ENCODE measurements at regions not wholly inside any gene's neighbourhood (a gene's known extent, or its start where the extent isn't known, plus 50 kb on each side); places are given as distances from the start of the nearest gene placed in this dataset.

DNA sequence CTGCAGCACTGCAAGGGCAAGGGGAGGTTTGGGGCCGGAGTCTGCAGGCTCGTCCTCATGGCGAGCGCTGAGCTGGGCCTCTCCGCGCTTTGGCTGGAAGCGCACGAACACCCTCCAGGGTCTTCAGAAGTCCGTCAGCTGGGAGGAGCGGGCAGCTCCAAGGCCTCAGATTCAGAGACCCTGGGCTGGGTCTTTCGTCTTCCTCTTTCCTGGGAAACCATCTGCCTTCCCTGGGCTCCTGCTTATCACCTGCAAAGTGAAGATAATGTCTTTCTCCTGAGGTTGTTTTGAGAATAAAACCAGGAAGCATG is 525.6 kb downstream of the BRD1 start:
- Histone ChIP-seq H3K27me3 (ENCODE audit: low read length) (no peaks in the 10 kb centered on the region), H3K9me2 (replicated peaks; ENCODE audit: insufficient read depth, low read length) (no peaks in the 10 kb centered on the region), H3K9me3 (ENCODE audit: low read length) (no peaks in the 10 kb centered on the region), H3K4me1 (ENCODE audit: low read length) (peaks cover 9% of the 10 kb centered on the region), H3K79me2 (ENCODE audit: low read length) (no peaks in the 10 kb centered on the region), H3K27ac (ENCODE audit: low read length) (no peak overlapping the region), H3K4me3 (ENCODE audit: low read length) (no peak overlapping the region), H4K20me1 (ENCODE audit: insufficient read depth, low read depth, low read length) (no peaks in the 10 kb centered on the region; the same call in 1 of the 2 replicates), H3K36me3 (ENCODE audit: insufficient read depth, low read length) (no peaks in the 10 kb centered on the region), H3K9ac (ENCODE audit: low read length) (no peak overlapping the region), H2AFZ (ENCODE audit: low read length) (no peak overlapping the region), H3K4me2 (ENCODE audit: low read depth, low read length, poor library complexity, severe bottlenecking) (no peak overlapping the region)
- no peak for DNase-seq

DNA sequence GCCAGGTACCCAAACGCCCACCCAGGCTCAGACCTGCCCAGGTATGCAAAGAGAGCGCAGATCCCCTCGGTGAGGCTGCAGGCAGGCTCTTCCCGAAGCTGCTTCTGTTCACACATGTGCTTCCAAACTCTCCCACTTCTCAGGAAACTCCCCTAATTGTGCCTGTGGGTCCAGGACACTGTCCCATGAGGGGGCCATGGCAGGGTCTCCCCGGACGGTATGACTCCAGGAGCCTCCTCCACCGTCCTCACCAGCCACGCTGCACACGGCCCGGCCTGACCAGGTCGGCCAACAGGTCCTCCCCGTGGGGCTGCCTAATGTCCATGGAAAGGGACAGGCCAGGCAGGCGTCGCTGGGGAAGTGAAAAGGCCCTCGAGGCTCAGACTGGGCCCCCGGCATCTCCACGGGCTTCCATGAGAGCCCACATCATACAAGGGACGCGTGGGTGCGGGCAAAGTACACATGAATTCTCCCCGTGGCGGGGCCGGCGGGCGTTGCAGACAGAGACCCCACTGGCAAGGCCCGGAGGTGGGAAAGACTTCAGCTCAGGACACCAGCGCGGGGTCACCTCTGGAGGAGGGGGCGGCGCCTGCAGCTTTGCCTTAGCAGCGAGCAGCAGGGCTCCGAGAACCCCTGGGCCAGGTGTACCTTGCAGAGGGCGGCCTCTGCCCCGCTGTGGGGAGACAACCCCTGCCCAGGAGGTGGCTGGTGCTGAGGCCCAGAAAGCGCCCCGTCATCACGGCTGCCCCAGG is 526.1 kb downstream of the BRD1 start:
- no peak for DNase-seq
- Histone ChIP-seq H3K4me2 (ENCODE audit: low read depth, low read length, poor library complexity, severe bottlenecking) (no peak overlapping the region), H3K4me1 (ENCODE audit: low read length) (peaks cover 9% of the 10 kb centered on the region), H3K4me3 (ENCODE audit: low read length) (no peak overlapping the region), H3K27ac (ENCODE audit: low read length) (no peak overlapping the region), H3K9me2 (replicated peaks; ENCODE audit: insufficient read depth, low read length) (no peaks in the 10 kb centered on the region), H3K36me3 (ENCODE audit: insufficient read depth, low read length) (no peaks in the 10 kb centered on the region), H2AFZ (ENCODE audit: low read length) (no peak overlapping the region), H3K27me3 (ENCODE audit: low read length) (no peaks in the 10 kb centered on the region), H3K9ac (ENCODE audit: low read length) (no peak overlapping the region), H4K20me1 (ENCODE audit: insufficient read depth, low read depth, low read length) (no peaks in the 10 kb centered on the region; the same call in 1 of the 2 replicates), H3K79me2 (ENCODE audit: low read length) (no peaks in the 10 kb centered on the region), H3K9me3 (ENCODE audit: low read length) (no peaks in the 10 kb centered on the region)

DNA sequence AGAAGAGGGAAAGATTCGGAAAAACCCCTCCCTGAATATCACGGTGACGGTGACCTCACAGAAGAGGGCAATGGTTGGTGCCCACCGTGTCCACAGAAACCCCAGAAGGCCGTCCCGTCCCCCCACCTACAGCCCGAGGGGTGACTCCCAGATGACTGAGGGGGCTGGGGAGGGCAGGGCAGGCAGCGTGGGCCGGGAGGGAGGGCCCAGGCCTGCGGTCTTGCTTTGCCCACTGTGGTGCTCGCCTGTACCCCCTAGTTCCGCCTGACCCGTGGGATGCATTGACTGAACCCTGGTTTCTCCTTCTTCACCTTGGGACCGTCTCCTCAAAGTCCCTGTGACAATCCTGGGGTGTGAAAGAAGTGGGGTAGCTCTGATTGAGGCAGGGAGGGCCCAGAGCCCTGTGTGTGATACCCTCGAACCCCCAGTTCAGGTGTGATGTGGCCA is 526.7 kb downstream of the BRD1 start:
- no peaks in the 10 kb centered on the region for H3K79me2 ChIP-seq (ENCODE audit: low read length)
- peaks cover 9% of the 10 kb centered on the region for H3K4me1 ChIP-seq (ENCODE audit: low read length)
- H3K9ac ChIP-seq (ENCODE audit: low read length): no peak overlapping the region
- H3K4me2 ChIP-seq (ENCODE audit: low read depth, low read length, poor library complexity, severe bottlenecking): no peak overlapping the region
- H3K4me3 ChIP-seq (ENCODE audit: low read length): no peak overlapping the region
- H4K20me1 ChIP-seq (ENCODE audit: insufficient read depth, low read depth, low read length): no peaks in the 10 kb centered on the region; the same call in 1 of the 2 replicates
- no peaks in the 10 kb centered on the region for H3K9me3 ChIP-seq (ENCODE audit: low read length)
- H3K27me3 ChIP-seq (ENCODE audit: low read length): no peaks in the 10 kb centered on the region
- no peak for DNase-seq
- no peaks in the 10 kb centered on the region for H3K9me2 ChIP-seq (replicated peaks; ENCODE audit: insufficient read depth, low read length)
- H3K27ac ChIP-seq (ENCODE audit: low read length): no peak overlapping the region
- no peaks in the 10 kb centered on the region for H3K36me3 ChIP-seq (ENCODE audit: insufficient read depth, low read length)
- H2AFZ ChIP-seq (ENCODE audit: low read length): no peak overlapping the region

DNA sequence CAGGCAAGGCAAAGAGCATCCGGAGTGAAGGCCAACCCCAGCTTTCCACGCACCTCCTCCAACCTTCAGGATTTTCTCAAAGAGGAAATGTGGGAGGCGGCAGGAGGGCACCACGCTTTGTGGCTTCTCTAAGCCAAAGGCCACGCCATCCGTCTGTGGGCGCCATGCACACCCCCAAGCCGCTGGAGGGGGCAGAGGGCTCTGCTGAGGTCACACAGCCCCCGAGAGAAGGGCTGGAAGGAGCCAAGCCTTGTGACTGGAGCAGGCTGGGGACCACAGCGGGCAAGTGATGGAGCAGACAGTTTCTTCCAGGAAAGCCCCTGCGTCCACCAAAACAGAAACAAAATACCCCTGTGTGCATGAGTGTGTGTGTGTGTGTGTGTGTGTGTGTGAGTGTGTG is 527.4 kb downstream of the BRD1 start:
- no peaks in the 10 kb centered on the region for H3K9me3 ChIP-seq (ENCODE audit: low read length)
- no peaks in the 10 kb centered on the region for H3K36me3 ChIP-seq (ENCODE audit: insufficient read depth, low read length)
- no peak overlapping the region for H3K9ac ChIP-seq (ENCODE audit: low read length)
- H3K9me2 ChIP-seq (replicated peaks; ENCODE audit: insufficient read depth, low read length): no peaks in the 10 kb centered on the region
- no peak overlapping the region for H3K4me3 ChIP-seq (ENCODE audit: low read length)
- no peaks in the 10 kb centered on the region; the same call in 1 of the 2 replicates for H4K20me1 ChIP-seq (ENCODE audit: insufficient read depth, low read depth, low read length)
- no peaks in the 10 kb centered on the region for H3K79me2 ChIP-seq (ENCODE audit: low read length)
- no peak overlapping the region for H3K4me2 ChIP-seq (ENCODE audit: low read depth, low read length, poor library complexity, severe bottlenecking)
- no peak overlapping the region for H2AFZ ChIP-seq (ENCODE audit: low read length)
- DNase-seq: no peak
- H3K4me1 ChIP-seq (ENCODE audit: low read length): peaks cover 6% of the 10 kb centered on the region
- H3K27ac ChIP-seq (ENCODE audit: low read length): no peak overlapping the region
- H3K27me3 ChIP-seq (ENCODE audit: low read length): no peaks in the 10 kb centered on the region

DNA sequence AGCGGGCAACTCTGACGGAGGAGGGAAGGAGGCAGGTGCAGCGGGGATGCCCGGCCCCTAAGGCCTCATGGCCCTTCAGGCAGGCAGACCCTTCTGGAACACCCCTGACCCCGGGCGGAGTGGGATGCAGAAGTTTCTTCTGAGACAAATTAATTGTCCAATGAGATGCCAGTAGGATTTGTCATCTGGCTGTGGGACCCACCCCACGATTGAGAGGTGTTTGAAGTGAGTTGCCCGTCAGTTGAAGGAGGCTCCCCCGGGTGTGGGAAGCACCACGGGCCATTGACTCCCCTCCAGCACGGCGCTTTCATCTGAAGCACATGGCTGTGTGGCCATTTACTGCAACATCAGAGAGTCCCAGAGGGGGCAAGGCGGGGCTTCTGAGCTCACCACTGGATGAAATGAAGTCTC is 527.8 kb downstream of the BRD1 start:
- no peaks in the 10 kb centered on the region for H4K20me1 ChIP-seq (ENCODE audit: insufficient read depth, low read depth, low read length)
- H3K79me2 ChIP-seq (ENCODE audit: low read length): no peaks in the 10 kb centered on the region
- H3K27me3 ChIP-seq (ENCODE audit: low read length): no peaks in the 10 kb centered on the region
- no peaks in the 10 kb centered on the region for H3K9me2 ChIP-seq (replicated peaks; ENCODE audit: insufficient read depth, low read length)
- DNase-seq: no peak
- H3K4me3 ChIP-seq (ENCODE audit: low read length): no peak overlapping the region
- H3K4me1 ChIP-seq (ENCODE audit: low read length): peaks cover 3% of the 10 kb centered on the region; the same call in 1 of the 2 replicates
- no peak overlapping the region for H3K9ac ChIP-seq (ENCODE audit: low read length)
- no peak overlapping the region for H2AFZ ChIP-seq (ENCODE audit: low read length)
- H3K4me2 ChIP-seq (ENCODE audit: low read depth, low read length, poor library complexity, severe bottlenecking): no peak overlapping the region
- no peak overlapping the region for H3K27ac ChIP-seq (ENCODE audit: low read length)
- H3K9me3 ChIP-seq (ENCODE audit: low read length): no peaks in the 10 kb centered on the region
- no peaks in the 10 kb centered on the region for H3K36me3 ChIP-seq (ENCODE audit: insufficient read depth, low read length)

DNA sequence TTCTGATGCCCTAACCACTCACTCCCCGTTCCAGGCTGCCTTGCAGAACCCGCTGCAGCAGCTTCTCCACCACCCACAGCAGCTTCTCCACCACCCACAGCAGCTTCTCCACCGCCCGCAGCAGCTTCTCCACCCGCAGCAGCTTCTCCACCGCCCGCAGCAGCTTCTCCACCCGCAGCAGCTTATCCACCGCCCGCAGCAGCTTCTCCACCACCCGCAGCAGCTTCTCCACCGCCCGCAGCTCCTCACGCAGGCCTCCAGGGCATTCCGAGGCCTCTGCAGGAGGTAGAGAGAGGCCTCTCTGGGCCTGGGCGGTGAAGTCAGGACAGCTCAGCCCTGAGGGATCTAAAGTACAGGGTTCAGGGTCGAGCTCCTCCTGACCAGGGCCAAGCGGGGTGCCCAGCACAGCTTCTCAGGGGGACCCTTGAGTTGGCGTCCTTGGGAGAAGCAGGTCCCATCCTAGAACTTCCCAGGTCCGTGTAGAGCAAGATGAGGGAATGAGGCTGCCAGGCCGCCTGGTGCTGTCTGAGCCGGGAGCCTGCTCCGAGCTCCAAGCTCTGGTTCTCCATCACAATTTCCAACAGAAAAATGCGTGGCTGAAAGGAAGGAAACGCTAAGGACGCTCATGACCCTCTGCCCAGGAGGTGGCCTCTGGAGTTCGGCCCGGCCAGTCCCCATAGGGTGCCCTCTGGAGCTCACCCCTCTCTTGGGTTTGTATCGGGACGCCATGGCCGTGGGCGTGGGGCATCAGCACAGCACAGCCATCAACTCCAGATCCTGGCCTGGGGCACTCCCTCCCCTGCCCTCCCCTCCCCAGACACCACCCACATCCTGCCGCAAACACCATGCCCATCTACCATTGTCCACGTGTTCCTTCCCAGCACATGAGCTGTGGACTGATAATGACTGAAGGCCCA is 528.6 kb downstream of the BRD1 start:
- H3K79me2 ChIP-seq (ENCODE audit: low read length): no peaks in the 10 kb centered on the region
- H3K9me2 ChIP-seq (replicated peaks; ENCODE audit: insufficient read depth, low read length): no peaks in the 10 kb centered on the region
- H4K20me1 ChIP-seq (ENCODE audit: insufficient read depth, low read depth, low read length): no peaks in the 10 kb centered on the region
- H3K27me3 ChIP-seq (ENCODE audit: low read length): no peaks in the 10 kb centered on the region
- no peaks in the 10 kb centered on the region for H3K36me3 ChIP-seq (ENCODE audit: insufficient read depth, low read length)
- no peak for DNase-seq
- no peak overlapping the region for H3K9ac ChIP-seq (ENCODE audit: low read length)
- no peak overlapping the region for H3K27ac ChIP-seq (ENCODE audit: low read length)
- H3K4me2 ChIP-seq (ENCODE audit: low read depth, low read length, poor library complexity, severe bottlenecking): no peak overlapping the region
- H3K9me3 ChIP-seq (ENCODE audit: low read length): no peaks in the 10 kb centered on the region; the same call in 1 of the 2 replicates
- H2AFZ ChIP-seq (ENCODE audit: low read length): no peak overlapping the region
- no peak overlapping the region for H3K4me3 ChIP-seq (ENCODE audit: low read length)
- no peaks in the 10 kb centered on the region for H3K4me1 ChIP-seq (ENCODE audit: low read length)

DNA sequence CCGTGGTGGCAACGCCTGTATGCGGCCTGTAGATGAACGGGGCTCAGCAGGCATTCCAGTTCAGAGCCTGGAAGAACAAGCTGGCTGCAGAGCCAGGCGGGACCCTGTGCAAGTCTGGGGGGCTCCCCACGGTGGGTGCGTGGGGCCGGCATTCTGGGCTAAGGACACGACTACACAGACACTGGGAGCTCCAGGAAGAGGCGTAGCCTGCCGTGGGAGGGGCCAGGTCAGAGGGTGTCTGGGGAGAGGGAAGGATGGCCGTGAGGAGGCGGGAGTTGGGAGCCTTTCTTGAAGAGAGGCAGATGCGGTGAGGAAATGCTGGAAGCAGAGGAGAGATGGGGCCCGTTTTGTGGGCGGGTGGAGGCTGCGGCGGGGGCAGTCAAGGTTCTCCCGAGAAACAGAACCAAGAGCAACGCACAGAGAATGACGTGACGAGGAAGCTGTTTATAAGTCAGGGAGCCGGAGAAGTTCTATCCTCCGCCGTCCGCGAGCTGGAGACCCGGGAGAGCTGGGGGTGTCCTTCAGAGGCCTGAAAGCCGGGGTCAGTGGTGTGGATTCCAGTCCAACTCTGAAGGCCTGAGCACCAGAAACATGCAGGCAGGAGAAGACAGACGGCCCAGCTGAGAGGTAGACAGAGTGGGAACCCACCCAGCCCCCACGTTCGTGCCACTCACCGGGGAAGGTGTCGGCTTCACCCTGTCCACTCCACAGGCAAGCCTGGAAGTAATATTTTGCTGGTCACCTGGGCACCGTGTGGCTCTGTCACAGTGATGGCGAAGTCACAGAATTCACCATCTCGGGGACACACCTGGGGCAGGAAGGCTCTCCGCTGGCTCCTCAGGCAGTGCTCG is 529.6 kb downstream of the BRD1 start:
- Histone ChIP-seq H3K9ac (ENCODE audit: low read length) (no peak overlapping the region), H3K4me3 (ENCODE audit: low read length) (no peak overlapping the region), H3K9me3 (ENCODE audit: low read length) (peaks cover 5% of the 10 kb centered on the region), H2AFZ (ENCODE audit: low read length) (no peak overlapping the region), H3K27me3 (ENCODE audit: low read length) (0 out of 2 replicates have a peak, but pooled peaks cover 2% of the 10 kb centered on the region), H3K9me2 (replicated peaks; ENCODE audit: insufficient read depth, low read length) (no peaks in the 10 kb centered on the region), H3K4me1 (ENCODE audit: low read length) (no peaks in the 10 kb centered on the region), H3K27ac (ENCODE audit: low read length) (no peak overlapping the region), H3K79me2 (ENCODE audit: low read length) (no peaks in the 10 kb centered on the region), H4K20me1 (ENCODE audit: insufficient read depth, low read depth, low read length) (no peaks in the 10 kb centered on the region), H3K36me3 (ENCODE audit: insufficient read depth, low read length) (no peaks in the 10 kb centered on the region), H3K4me2 (ENCODE audit: low read depth, low read length, poor library complexity, severe bottlenecking) (no peak overlapping the region)
- no peak for DNase-seq

All from Karpas-422 (cell line).